ENCODE measurements at regions not wholly inside any gene's neighbourhood (a gene's known extent, or its start where the extent isn't known, plus 50 kb on each side); places are given as distances from the start of the nearest gene placed in this dataset.

DNA sequence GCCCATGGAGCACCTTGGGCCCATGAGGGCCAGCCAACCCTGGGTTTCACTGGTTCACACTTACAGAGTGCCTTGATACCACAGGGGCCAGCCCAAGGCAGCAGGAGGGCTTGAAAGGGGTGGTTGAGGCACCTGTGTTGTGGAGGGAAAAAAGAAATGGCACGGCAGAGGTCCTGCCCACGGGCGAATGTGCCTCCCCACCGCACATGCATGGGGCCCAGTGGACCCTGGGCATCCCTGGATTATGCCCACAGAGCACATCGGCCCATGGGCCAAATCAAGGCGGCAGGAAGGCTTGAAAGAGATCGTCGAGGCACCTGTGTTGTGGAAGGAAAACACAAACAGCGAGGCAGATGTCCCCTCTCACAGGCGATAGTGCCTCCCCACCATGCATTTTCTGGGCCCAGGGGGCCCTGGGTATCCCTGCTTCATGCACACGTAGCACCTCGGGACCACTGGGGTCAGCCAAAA is 378.1 kb downstream of the ALG10 start:
- DNase-seq (ENCODE audit: low read depth in 2 of 2) = no peak
- H3K9me3 ChIP-seq (ENCODE audit: control insufficient read depth, insufficient read depth, low read depth, low read length) = no peaks in the 10 kb centered on the region

DNA sequence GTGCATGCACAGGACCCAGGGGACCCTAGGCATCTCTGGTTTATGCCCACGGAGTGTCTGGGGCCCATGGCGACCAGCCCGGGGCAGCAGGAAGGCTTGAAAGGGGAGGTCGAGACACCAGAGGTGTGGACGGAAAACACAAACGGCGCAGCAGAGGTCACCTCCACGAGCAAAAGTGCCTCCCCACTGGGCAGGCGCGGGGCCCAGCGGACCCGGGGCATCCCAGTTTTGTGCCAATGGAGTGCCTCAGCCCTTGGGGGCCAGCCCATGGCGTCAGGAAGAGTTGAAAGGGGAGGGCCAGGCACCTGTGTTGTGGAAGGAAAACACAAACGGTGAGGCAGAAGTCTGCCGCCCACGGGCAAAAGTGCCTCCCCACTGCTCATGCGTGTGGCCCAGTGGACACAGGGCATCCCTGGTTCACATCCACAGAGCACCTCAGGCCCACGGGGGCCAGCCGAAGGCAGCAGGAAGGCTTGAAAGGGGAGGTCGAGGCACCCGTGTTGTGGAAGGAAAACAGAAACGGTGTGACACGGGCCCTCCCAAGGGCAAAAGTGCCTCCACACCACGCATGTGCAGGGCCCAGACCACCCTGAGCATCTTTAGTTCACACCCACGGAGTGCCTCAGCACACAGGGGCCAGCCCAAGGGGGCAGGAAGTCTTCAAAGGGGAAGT is 378.8 kb downstream of the ALG10 start:
- TF ChIP-seq, protein P1, sequence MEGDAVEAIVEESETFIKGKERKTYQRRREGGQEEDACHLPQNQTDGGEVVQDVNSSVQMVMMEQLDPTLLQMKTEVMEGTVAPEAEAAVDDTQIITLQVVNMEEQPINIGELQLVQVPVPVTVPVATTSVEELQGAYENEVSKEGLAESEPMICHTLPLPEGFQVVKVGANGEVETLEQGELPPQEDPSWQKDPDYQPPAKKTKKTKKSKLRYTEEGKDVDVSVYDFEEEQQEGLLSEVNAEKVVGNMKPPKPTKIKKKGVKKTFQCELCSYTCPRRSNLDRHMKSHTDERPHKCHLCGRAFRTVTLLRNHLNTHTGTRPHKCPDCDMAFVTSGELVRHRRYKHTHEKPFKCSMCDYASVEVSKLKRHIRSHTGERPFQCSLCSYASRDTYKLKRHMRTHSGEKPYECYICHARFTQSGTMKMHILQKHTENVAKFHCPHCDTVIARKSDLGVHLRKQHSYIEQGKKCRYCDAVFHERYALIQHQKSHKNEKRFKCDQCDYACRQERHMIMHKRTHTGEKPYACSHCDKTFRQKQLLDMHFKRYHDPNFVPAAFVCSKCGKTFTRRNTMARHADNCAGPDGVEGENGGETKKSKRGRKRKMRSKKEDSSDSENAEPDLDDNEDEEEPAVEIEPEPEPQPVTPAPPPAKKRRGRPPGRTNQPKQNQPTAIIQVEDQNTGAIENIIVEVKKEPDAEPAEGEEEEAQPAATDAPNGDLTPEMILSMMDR (conservative IDR thresholded peaks at IDR 0.05 in 1 of 2, IDR thresholded peaks at IDR 0.05 in 1 of 2; ENCODE audit: low read depth in 1 of 2, low read length in 2 of 2) = no peak
- TF ChIP-seq EZH2 (IDR thresholded peaks at IDR 0.05; ENCODE audit: low read length, missing control alignments) = no peak
- Histone ChIP-seq H3K4me3 (replicated peaks in 1 of 4; ENCODE audit: control extremely low read depth in 1 of 4, insufficient read depth in 1 of 4, low read depth in 3 of 4, low read length in 4 of 4) (no peak overlapping the region), H3K9me3 (ENCODE audit: control insufficient read depth, insufficient read depth, low read depth, low read length) (no peaks in the 10 kb centered on the region), H4K20me1 (ENCODE audit: control insufficient read depth, extremely low read depth, insufficient read depth, low read length) (no peaks in the 10 kb centered on the region), H3K4me2 (ENCODE audit: extremely low read depth, insufficient read depth, low read length) (no peak overlapping the region), H3K36me3 (ENCODE audit: control insufficient read depth, insufficient read depth, low read length) (no peaks in the 10 kb centered on the region), H3K27ac (ENCODE audit: insufficient read depth, low read length) (no peak overlapping the region), H3K4me1 (ENCODE audit: control insufficient read depth, extremely low read depth, insufficient read depth, low read length) (no peaks in the 10 kb centered on the region), H3K27me3 (ENCODE audit: control insufficient read depth, insufficient read depth, low read length) (no peaks in the 10 kb centered on the region), H3K79me2 (ENCODE audit: control insufficient read depth, insufficient read depth, low read length) (no peaks in the 10 kb centered on the region), H3K9ac (ENCODE audit: insufficient read depth, low read length) (no peak overlapping the region), H2AFZ (ENCODE audit: low read length) (no peak overlapping the region)
- no peak for DNase-seq (ENCODE audit: low read depth in 2 of 2)

More for the DNA sequence above, 378.1 kb downstream of the ALG10 start:
- no peak overlapping the region for H2AFZ ChIP-seq (ENCODE audit: low read length)
- no peaks in the 10 kb centered on the region for H3K27me3 ChIP-seq (ENCODE audit: control insufficient read depth, insufficient read depth, low read length)
- H3K9ac ChIP-seq (ENCODE audit: insufficient read depth, low read length) = no peak overlapping the region
- no peaks in the 10 kb centered on the region for H4K20me1 ChIP-seq (ENCODE audit: control insufficient read depth, extremely low read depth, insufficient read depth, low read length)
- H3K79me2 ChIP-seq (ENCODE audit: control insufficient read depth, insufficient read depth, low read length) = no peaks in the 10 kb centered on the region
- no peak overlapping the region for H3K4me3 ChIP-seq (replicated peaks in 1 of 4; ENCODE audit: control extremely low read depth in 1 of 4, insufficient read depth in 1 of 4, low read depth in 3 of 4, low read length in 4 of 4)
- no peaks in the 10 kb centered on the region for H3K4me1 ChIP-seq (ENCODE audit: control insufficient read depth, extremely low read depth, insufficient read depth, low read length)
- TF ChIP-seq EZH2 (IDR thresholded peaks at IDR 0.05; ENCODE audit: low read length, missing control alignments) = no peak
- TF ChIP-seq, protein P1 (conservative IDR thresholded peaks at IDR 0.05 in 1 of 2, IDR thresholded peaks at IDR 0.05 in 1 of 2; ENCODE audit: low read depth in 1 of 2, low read length in 2 of 2) = no peak
- no peaks in the 10 kb centered on the region for H3K36me3 ChIP-seq (ENCODE audit: control insufficient read depth, insufficient read depth, low read length)
- H3K27ac ChIP-seq (ENCODE audit: insufficient read depth, low read length) = no peak overlapping the region
- H3K4me2 ChIP-seq (ENCODE audit: extremely low read depth, insufficient read depth, low read length) = no peak overlapping the region

DNA sequence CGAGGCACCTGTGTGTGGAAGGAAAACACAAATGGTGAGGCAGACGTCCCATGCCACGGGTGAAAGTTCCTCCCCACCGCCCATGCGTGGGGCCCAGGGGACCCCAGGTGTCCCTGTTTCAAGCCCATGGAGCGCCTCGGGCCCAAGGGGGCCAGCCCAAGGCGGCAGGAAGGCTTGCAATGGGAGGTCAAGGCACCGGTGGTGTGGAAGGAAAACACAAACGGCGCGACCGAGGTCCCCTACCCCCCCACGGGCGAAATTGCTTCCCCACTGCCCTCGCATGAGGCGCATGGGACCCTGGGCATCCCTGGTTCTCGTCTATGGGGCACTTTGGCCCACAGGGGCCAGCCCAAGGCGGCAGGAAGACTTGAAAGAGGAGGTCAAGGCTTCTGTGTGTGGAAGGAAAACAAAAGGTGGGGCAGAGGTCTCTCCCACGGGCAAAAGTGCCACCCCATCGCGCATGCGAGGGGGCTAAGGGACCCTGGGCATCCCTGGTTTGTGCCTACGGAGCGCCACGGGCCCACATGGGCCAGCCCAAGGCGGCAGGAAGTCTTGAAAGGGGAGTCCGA is 379.4 kb downstream of the ALG10 start:
- H3K9me3 ChIP-seq (ENCODE audit: control insufficient read depth, insufficient read depth, low read depth, low read length) = no peaks in the 10 kb centered on the region
- H3K4me1 ChIP-seq (ENCODE audit: control insufficient read depth, extremely low read depth, insufficient read depth, low read length) = no peaks in the 10 kb centered on the region
- no peak overlapping the region for H3K4me2 ChIP-seq (ENCODE audit: extremely low read depth, insufficient read depth, low read length)
- no peaks in the 10 kb centered on the region for H3K79me2 ChIP-seq (ENCODE audit: control insufficient read depth, insufficient read depth, low read length)
- H3K9ac ChIP-seq (ENCODE audit: insufficient read depth, low read length) = no peak overlapping the region
- no peaks in the 10 kb centered on the region for H3K36me3 ChIP-seq (ENCODE audit: control insufficient read depth, insufficient read depth, low read length)
- no peak for TF ChIP-seq EZH2 (IDR thresholded peaks at IDR 0.05; ENCODE audit: low read length, missing control alignments)
- TF ChIP-seq, protein P1 (conservative IDR thresholded peaks at IDR 0.05 in 1 of 2, IDR thresholded peaks at IDR 0.05 in 1 of 2; ENCODE audit: low read depth in 1 of 2, low read length in 2 of 2) = no peak
- H2AFZ ChIP-seq (ENCODE audit: low read length) = no peak overlapping the region
- no peak overlapping the region for H3K4me3 ChIP-seq (replicated peaks in 1 of 4; ENCODE audit: control extremely low read depth in 1 of 4, insufficient read depth in 1 of 4, low read depth in 3 of 4, low read length in 4 of 4)
- H3K27me3 ChIP-seq (ENCODE audit: control insufficient read depth, insufficient read depth, low read length) = no peaks in the 10 kb centered on the region
- no peaks in the 10 kb centered on the region for H4K20me1 ChIP-seq (ENCODE audit: control insufficient read depth, extremely low read depth, insufficient read depth, low read length)
- DNase-seq (ENCODE audit: low read depth in 2 of 2) = no peak
- no peak overlapping the region for H3K27ac ChIP-seq (ENCODE audit: insufficient read depth, low read length)

All from fibroblast of lung (primary cell).